Body of pancreas (tissue), 4 donors: ENCODE measurements at regions not wholly inside any gene's neighbourhood (a gene's known extent, or its start where the extent isn't known, plus 50 kb on each side); places are given as distances from the start of the nearest gene placed in this dataset.

Experiments
- POLR2A ChIP-seq, 3 donors: fragments of 450-650 bp; IDR thresholded peaks; one replicate each; pipeline ENCODE4 v1.6.1; 2016; ENCODE audit warnings: antibody characterized with exemption in 3 of 3, mild to moderate bottlenecking in 2 of 3
- TF ChIP-seq, protein P1 (sequence below), 7 experiments: fragments of 450-650 bp in 4 of 7; fragments of 200-600 bp in 3 of 7; sonication (generic) in 3 of 7; IDR thresholded peaks; one replicate each; pipeline ENCODE4 v1.5.1; 2016 to 2019; ENCODE audit warnings: antibody characterized with exemption in 7 of 7

DNA sequence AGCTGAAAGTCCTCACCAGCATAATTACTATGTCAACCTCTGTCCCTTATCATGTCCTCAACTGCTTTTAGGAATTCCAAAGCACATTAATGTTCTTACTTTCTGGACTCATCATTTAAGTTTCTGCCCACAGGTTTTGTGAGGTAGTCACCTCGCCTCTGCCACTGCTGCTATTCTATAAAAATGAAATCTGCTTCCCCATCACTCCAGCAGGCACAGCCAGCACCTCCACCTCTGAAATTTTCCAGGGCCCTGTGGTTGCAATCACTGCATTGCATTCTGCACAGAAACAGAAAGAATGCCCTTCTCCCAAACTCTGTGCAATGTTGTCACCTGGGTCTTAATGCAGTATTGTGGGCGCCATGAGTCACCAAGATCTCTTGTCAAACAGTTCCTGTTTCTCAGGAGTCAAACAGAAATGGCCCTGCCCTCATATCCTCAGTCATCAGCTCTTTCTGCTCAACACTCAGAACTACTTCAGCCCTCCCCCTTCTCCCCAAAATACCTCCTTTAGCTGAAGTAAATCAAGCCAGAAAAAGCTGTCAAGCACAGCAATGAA lies 529.2 kb upstream of the NBEA start:
- TF ChIP-seq, protein P1, sequence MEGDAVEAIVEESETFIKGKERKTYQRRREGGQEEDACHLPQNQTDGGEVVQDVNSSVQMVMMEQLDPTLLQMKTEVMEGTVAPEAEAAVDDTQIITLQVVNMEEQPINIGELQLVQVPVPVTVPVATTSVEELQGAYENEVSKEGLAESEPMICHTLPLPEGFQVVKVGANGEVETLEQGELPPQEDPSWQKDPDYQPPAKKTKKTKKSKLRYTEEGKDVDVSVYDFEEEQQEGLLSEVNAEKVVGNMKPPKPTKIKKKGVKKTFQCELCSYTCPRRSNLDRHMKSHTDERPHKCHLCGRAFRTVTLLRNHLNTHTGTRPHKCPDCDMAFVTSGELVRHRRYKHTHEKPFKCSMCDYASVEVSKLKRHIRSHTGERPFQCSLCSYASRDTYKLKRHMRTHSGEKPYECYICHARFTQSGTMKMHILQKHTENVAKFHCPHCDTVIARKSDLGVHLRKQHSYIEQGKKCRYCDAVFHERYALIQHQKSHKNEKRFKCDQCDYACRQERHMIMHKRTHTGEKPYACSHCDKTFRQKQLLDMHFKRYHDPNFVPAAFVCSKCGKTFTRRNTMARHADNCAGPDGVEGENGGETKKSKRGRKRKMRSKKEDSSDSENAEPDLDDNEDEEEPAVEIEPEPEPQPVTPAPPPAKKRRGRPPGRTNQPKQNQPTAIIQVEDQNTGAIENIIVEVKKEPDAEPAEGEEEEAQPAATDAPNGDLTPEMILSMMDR (IDR thresholded peaks at IDR 0.05): no peak
- TF ChIP-seq POLR2A (IDR thresholded peaks at IDR 0.05): no peak
